Ishikawa (cell line): ENCODE measurements at regions not wholly inside any gene's neighbourhood (a gene's known extent, or its start where the extent isn't known, plus 50 kb on each side); places are given as distances from the start of the nearest gene placed in this dataset.

Experiments
- CEBPB ChIP-seq: IDR thresholded peaks from 2 replicates; pipeline ENCODE4 v1.6.1; 2012
- CREB1 ChIP-seq: IDR thresholded peaks from 2 replicates; pipeline ENCODE4 v1.6.1; 2012; ENCODE audit warnings: low read depth
- EGR1 ChIP-seq: IDR thresholded peaks from 2 replicates; pipeline ENCODE4 v1.6.1; 2012
- EP300 ChIP-seq: IDR thresholded peaks from 2 replicates; pipeline ENCODE4 v1.6.1; 2012; ENCODE audit warnings: borderline replicate concordance
- FOXM1 ChIP-seq: IDR thresholded peaks from 2 replicates; pipeline ENCODE4 v1.6.1; 2012; ENCODE audit warnings: low read depth, borderline replicate concordance
- MAX ChIP-seq: IDR thresholded peaks from 2 replicates; pipeline ENCODE4 v1.6.1; 2012
- NFIC ChIP-seq: IDR thresholded peaks from 2 replicates; pipeline ENCODE4 v1.6.1; 2012
- RAD21 ChIP-seq: IDR thresholded peaks from 2 replicates; pipeline ENCODE4 v1.6.1; 2012; ENCODE audit warnings: low read depth
- REST ChIP-seq: IDR thresholded peaks from 2 replicates; pipeline ENCODE4 v1.6.1; 2012; ENCODE audit warnings: low read depth, mild to moderate bottlenecking
- TAF1 ChIP-seq: IDR thresholded peaks from 2 replicates; pipeline ENCODE4 v1.6.1; 2012; ENCODE audit warnings: low read depth, mild to moderate bottlenecking
- USF1 ChIP-seq: IDR thresholded peaks from 2 replicates; pipeline ENCODE4 v1.6.1; 2012
- YY1 ChIP-seq: IDR thresholded peaks from 2 replicates; pipeline ENCODE4 v1.6.1; 2012; ENCODE audit warnings: low read depth
- ZBTB7A ChIP-seq: IDR thresholded peaks from 2 replicates; pipeline ENCODE4 v1.6.1; 2012; ENCODE audit warnings: low read depth

GRCh38 chr7:42469341-42469740, 232.3 kb upstream of the GLI3 start:
- TF ChIP-seq CEBPB (no peak), EP300 (no peak), MAX (no peak), FOXM1 (no peak), REST (no peak), EGR1 (no peak), NFIC (no peak), TAF1 (no peak), YY1 (no peak), CREB1 (no peak), RAD21 (no peak), USF1 (no peak), ZBTB7A (no peak)
